HG03354 (cell line): ENCODE measurements at regions not wholly inside any gene's neighbourhood (a gene's known extent, or its start where the extent isn't known, plus 50 kb on each side); places are given as distances from the start of the nearest gene placed in this dataset.
"Not testable (repeated sequence)": the region's sequence is repeated elsewhere in the genome, so short reads cannot be mapped to it uniquely, and the experiment has no call there.

Source experiments
- ATAC-seq: cut with Tn5 transposase; IDR thresholded peaks from one replicate; pipeline ENCODE4 v1.9.1; 2021; ENCODE audit warnings: mild to moderate bottlenecking; ENCODE audit not compliant: unreplicated experiment, poor library complexity, severe bottlenecking

- no peak for ATAC-seq
Observed at GRCh38 chr2:17164550-17164949, 353.7 kb downstream of the RAD51AP2 start.

- ATAC-seq, result no peak
Observed at GRCh38 chr2:17163638-17164037, 354.6 kb downstream of the RAD51AP2 start.

GRCh38 chr2:17162713-17163112 lies 355.5 kb downstream of the RAD51AP2 start:
- ATAC-seq, result no peak

GRCh38 chr2:17160594-17160993 lies 357.6 kb downstream of the RAD51AP2 start:
- ATAC-seq, result peak; percentile 96

GRCh38 chr2:17156086-17156485 lies 362.2 kb downstream of the RAD51AP2 start:
- ATAC-seq, result no peak

GRCh38 chr2:17149945-17150344 lies 368.3 kb downstream of the RAD51AP2 start:
- ATAC-seq, result no peak

DNA sequence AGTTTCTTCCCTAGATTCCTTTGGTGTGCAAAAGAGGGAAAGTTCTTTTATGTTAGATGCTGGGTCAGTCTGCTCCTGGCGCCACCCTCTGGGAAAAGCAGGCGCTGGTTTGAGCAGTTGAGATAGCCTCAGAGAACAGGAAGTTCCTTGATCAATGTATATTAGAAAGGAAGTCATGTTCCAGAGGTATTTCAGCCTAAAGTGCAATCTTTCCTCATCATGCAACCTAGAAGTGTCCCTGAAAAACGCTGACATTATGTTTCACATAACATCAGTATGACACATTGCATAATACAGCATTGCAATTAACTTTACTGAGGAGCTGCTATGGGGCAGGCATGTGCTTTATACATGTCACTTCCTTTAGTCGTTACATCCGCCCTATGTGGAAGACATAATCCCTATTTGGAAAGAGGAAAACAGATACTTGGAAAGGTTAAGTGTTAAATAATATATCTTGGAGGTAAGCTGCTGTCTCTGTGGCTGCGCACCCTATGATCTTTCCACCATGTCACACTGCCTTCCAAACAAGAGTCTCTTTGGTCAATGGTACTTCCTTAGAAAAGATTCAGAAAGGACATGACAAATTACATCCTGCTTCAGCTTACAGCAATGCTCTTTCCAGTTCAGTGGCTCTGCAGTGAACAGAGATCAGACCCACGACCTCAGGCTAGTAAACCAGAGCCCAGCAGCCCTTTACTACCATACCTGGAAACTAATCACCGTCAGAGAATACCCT lies 369.7 kb downstream of the RAD51AP2 start:
- ATAC-seq, result peak; percentile 52

DNA sequence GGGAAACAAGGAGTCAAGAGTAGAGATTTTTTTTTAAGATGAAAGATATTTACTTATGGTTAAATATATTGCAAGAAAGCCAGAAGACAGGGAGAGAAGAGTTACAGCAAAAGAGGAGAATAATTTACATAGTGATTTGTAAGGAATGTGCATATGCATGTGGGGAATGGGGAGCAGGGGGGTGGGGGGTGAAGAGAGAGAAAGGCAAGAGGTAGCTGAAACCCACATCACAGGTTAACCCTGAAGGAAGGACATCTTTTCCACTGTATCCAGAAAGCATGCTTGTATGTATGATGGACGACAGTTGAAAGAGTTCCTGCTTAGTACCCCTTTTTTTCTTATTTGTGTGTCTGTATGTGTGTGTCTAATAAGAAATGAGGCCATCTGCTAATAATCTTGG lies 371.9 kb downstream of the RAD51AP2 start:
- no peak for ATAC-seq

- no peak for ATAC-seq
Observed at GRCh38 chr2:17136877-17137276, 381.4 kb downstream of the RAD51AP2 start.

DNA sequence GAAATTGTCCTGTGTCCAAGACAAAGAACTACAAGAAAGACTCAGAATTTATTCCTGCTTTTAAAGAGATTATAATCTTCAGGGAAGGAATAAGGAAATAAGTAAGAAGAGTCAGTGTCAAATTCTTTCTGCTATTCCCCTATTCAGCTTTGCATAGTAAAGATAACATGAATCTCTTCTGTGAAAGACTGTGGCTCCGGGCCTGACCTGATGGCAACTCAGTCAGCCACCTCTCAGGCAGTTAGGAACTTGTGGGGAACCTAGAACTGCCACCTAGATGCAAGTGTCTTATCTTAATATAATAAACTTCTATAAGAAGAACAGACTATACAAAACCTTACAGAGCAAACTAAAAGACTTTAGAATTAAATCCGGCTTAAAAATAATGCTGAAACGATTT lies 382.0 kb downstream of the RAD51AP2 start:
- ATAC-seq, result no peak

DNA sequence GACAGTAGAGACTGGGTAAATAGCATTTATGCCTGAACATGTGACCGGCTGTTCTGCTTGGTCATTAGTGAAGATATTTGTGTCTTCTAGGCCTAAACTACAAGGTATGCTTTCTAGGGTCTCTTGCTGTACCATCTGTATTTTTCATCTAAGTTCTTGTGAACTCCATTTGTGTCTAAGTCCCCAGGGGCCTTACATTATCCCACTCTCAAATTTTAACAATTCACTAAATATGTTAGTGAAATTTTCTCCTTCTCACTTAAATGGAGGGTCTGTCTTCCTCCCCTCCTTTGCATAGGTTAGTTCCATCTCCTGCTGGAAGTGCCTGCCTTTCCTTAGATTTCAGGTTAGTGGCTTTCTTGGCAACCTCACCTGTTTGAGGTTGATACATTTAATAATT lies 382.6 kb downstream of the RAD51AP2 start:
- no peak for ATAC-seq

DNA sequence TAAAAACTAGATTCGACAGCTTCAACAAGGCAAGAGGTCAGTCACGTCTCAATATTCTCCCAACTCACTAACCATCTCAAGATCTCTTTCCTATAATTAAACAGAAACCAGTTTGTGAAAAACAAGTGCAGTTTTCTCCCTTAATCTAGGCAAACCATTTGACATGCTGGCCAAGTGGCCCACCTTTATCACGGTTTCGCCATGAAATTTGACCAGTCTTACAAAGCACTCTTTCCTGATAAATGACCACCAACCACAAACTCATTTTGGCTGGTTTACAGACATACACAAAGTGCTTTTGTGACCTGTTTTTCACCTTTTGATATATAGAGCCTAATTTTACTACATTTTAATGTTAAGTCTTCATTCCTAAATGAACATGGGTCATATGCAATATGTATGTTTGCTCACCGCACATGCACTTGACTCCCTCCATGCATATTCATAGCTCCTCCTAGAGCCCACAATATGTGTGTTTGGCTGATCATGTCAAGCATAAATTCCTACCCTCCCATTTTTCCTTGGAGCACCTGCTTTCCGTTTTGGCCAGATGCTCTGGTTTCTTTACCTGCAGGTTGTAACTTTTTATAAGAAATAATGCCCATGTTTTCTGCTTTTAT lies 385.1 kb downstream of the RAD51AP2 start:
- ATAC-seq, result no peak

GRCh38 chr2:17130627-17131026 lies 387.6 kb downstream of the RAD51AP2 start:
- ATAC-seq, result not testable (repeated sequence)

DNA sequence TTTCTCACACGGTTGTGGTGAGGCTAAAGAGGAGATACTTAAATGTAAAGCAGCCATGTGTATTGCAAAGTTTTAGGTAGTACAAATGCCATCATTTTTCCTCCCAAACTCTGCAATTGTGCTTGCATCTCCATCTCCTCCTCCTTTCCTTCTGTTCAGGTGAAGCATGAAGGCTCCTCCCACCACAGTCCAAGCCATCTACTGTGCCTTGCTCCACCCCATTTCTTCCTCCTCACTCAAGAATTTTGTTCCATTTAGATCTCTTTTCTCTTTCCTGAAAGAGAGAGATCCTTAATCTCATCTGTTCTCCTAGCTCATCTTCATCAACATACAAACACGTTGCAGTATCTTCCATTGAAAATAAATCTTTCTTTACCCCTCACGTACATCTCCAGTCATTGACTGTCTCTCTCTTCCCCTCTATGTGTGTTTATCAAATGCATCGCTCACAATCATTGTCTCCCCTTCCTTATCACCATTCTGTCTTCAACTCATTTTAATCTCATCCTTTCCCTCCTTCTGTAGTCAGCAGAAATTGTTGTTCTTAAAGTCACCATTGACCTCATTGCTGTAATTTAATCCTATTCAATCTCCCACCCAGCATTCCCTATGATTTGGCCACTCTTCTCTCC lies 392.1 kb downstream of the RAD51AP2 start:
- no peak for ATAC-seq

DNA sequence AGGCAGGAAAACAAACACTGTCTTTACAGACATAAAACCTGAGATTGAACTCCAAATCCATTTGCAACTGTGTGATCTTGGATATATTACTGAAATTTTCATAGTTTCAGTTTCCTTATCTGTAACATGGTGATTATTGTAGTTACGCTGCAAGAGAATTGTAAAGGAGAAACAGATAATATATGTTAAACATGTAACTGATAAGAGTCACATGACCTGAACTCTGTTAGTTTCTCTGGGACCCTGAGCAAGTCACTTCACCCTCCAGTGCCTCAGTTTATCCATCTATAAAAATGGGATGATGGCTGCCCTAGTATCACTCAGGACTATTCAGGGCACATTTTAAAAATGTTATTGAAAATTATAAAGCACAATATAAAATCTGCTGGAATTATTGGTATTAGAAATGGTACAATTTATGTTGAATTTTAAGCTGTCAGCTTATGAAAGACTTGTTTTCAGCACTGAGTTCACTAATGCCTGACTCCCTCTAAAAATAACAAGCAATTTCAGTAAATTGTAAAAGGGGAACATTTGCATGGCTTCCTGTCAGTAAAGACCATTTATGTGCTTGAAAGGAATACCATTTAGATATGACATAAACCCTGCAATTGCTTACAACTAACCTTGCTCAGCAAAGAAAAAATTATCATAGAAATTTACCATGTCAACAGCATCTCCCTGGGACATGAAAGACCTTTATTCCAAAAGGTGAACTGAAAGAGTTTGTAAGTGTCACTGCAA lies 393.5 kb downstream of the RAD51AP2 start:
- peak; percentile 51 for ATAC-seq

- no peak for ATAC-seq
Observed at GRCh38 chr2:17122887-17123501, 395.2 kb downstream of the RAD51AP2 start.

DNA sequence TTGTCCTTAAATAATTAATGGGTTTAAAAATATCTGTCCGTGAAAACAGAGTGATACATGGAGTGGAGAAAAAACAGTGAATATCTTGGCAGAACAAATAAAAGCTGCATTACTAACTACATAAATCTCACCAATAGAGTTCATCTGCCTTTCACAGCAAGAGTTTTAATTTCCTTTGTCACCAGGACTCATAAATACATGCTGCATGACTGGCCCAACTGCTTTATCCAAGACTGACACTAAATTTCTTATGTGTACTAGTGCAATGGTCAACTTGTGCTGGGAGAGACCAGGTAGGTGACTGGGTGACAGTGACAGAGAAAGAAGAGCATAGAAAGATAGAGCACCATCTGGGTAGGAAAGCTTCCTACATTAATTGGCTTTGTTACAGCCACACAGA lies 402.8 kb downstream of the RAD51AP2 start:
- no peak for ATAC-seq

DNA sequence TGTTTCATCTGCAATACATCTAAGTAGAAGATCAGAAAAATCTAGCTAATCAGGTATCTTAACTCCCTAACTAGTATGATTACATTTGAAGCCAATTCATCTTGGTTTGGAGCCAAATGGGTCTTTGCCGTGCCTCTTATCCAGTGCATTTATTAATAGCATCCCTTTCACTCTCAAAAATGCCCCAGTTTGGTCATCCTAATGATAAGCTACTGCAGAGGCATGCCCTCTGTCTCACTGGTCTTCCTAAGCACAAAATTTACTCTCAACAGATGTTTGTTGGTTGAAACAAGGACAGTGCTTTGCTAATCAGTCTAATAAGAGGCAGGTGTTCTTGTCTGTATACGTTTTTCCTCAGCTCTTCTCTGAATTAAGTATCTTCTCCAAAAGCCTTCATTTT lies 403.2 kb downstream of the RAD51AP2 start:
- no peak for ATAC-seq

GRCh38 chr2:17107871-17108270 lies 410.4 kb downstream of the RAD51AP2 start:
- ATAC-seq, result no peak

DNA sequence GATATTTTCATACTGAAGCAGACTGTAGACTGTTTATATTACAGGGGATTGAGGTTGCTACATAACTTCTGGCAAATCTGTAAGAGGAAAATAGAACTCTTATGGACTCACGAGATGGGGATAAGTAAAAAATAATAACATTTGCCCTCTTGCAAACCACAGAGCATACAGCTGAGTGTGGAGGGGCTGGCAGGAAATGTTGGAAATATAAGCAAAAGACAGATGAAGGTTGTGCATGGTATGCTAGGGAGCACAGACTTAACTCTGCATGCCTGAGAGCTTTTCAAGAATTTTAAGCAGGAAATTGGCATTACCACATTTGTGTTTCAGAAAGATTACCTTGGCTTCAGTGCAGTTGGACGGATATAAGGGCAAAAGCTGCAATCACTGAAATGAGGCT lies 411.1 kb downstream of the RAD51AP2 start:
- no peak for ATAC-seq
